Muscle layer of duodenum (tissue), 2 donors: ENCODE measurements at regions not wholly inside any gene's neighbourhood (a gene's known extent, or its start where the extent isn't known, plus 50 kb on each side); places are given as distances from the start of the nearest gene placed in this dataset.

Source experiments
- H3K27ac ChIP-seq: one replicate; pipeline ENCODE4 v1.7.0; 2013; ENCODE audit warnings: mild to moderate bottlenecking, low read length
- H3K27me3 ChIP-seq: one replicate; pipeline ENCODE4 v1.7.0; 2013; ENCODE audit warnings: low read depth, mild to moderate bottlenecking, control low read depth, low read length
- H3K36me3 ChIP-seq, 2 donors: one replicate each; pipeline ENCODE4 v1.7.0; 2013; ENCODE audit warnings: low read length in 2 of 2, control low read depth in 1 of 2, mild to moderate bottlenecking in 1 of 2; ENCODE audit not compliant: insufficient read depth in 2 of 2, control insufficient read depth in 1 of 2
- H3K4me1 ChIP-seq, 2 donors: one replicate each; pipeline ENCODE4 v1.7.0; 2013; ENCODE audit warnings: low read length in 2 of 2, mild to moderate bottlenecking in 2 of 2, control low read depth in 1 of 2, moderate library complexity in 1 of 2; ENCODE audit not compliant: insufficient read depth in 2 of 2, control insufficient read depth in 1 of 2
- H3K4me3 ChIP-seq, 2 donors: one replicate each; pipeline ENCODE4 v1.7.0; 2013; ENCODE audit warnings: low read length in 2 of 2, low read depth in 1 of 2, mild to moderate bottlenecking in 1 of 2
- H3K9me3 ChIP-seq, 2 donors: one replicate each; pipeline ENCODE4 v1.7.0; 2013; ENCODE audit warnings: low read length in 2 of 2, control low read depth in 1 of 2, mild to moderate bottlenecking in 1 of 2; ENCODE audit not compliant: control insufficient read depth in 1 of 2
- donor health status: healthy.

DNA sequence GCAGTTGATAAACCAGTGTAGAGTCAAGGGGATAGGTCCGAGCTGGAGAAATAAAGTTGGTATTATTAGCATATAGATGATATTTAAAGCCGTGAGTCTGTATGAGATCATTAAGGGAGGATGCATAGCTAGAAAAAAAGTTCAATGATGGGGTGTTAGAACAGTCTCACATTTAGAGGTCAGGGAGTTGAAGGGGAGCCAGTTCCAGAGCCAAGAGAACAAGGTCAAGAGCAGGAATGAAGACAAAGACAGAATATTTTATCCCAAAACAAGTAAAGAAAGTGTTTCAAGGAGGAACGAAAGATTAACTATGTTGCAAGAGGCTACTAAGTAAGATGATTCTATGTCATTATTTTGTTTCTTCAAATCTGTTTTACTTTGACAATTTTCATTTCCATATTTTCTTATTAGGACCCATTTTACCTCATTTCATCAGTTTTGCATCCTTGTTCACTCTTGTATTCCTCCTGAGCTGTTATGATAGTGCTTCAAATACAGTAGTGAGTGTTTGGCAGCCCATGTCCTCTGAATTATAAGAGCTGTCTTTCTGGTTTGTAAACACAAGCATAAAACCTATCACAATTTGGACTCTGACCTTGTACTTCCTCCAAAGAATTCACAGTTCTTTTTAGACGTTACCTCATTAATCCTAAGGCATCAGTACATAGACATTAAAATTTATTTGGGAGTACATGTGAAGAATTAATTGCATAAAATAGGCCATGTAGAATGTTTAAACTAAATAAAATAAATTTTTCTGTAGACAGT is 695.7 kb upstream of the NECTIN3 start:
- H3K27ac ChIP-seq, result no peak overlapping the region
- H3K27me3 ChIP-seq, result no peaks in the 10 kb centered on the region
- H3K4me1 ChIP-seq, result no peaks in the 10 kb centered on the region
- H3K9me3 ChIP-seq, result no peaks in the 10 kb centered on the region
- H3K4me3 ChIP-seq, result no peak overlapping the region
- H3K36me3 ChIP-seq, result no peaks in the 10 kb centered on the region

DNA sequence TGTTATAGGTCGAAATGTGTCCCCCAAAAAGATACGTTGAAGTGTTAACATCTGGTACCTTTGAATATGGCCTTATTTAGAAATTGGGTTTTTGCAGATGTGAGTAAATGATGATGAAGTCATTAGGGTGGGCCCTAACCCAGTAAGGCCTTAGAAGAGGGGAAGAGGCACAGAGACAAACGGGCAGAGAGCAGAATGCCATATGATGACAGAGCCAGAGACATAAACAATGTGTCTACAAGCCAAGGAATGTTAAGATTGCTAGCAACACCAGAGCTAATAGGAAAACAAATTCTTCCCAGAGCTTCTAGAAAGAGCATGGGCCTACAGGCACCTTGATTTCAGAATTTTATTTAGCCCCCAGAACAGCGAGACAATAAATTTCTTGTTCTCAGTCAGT is 693.1 kb upstream of the NECTIN3 start:
- H3K9me3 ChIP-seq, result no peaks in the 10 kb centered on the region
- H3K4me1 ChIP-seq, result no peaks in the 10 kb centered on the region
- no peak overlapping the region for H3K27ac ChIP-seq
- no peaks in the 10 kb centered on the region for H3K27me3 ChIP-seq
- no peaks in the 10 kb centered on the region for H3K36me3 ChIP-seq
- H3K4me3 ChIP-seq, result no peak overlapping the region

DNA sequence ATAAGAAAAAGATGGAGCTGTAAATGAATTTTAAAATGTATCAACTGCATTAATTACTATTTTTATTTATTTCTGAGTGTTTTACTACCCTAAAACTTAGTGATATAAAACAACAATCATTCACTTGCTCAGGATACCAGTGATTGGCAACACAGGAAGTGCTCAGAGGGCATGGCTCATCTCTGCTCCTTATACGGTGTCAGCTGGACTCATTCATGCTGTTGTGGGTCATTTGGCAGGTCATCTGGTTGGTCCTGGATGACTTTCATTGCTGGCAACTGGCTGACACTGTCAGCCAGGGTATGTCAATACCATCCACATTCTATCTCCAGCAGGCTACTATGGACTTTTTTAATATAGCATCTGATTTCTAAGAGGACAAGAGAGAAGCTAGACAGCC is 689.6 kb upstream of the NECTIN3 start:
- Histone ChIP-seq H3K27ac (no peak overlapping the region), H3K36me3 (no peaks in the 10 kb centered on the region), H3K4me3 (no peak overlapping the region), H3K27me3 (no peaks in the 10 kb centered on the region), H3K9me3 (no peaks in the 10 kb centered on the region), H3K4me1 (no peaks in the 10 kb centered on the region)

DNA sequence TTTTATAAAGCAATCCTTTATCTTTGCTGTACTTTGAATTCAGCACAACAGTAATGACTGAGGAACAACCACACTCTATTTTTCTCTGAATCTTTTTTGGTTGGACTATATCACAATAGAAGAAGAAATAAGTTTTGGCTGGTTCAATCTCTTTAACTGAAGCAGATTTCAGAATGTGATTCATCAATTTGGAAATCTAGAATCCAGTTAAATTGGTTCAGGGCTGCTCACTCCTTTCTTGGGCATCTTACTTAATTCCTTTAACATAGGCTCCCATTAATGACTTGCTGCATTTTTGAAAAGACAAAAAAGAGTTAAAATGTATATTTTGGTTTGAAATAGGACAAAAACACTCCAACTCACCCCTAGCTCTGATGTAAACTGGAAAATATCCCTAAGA is 688.3 kb upstream of the NECTIN3 start:
- H3K27me3 ChIP-seq, result no peaks in the 10 kb centered on the region
- no peaks in the 10 kb centered on the region for H3K4me1 ChIP-seq
- no peaks in the 10 kb centered on the region for H3K9me3 ChIP-seq
- no peak overlapping the region for H3K4me3 ChIP-seq
- H3K36me3 ChIP-seq, result no peaks in the 10 kb centered on the region
- no peak overlapping the region for H3K27ac ChIP-seq

DNA sequence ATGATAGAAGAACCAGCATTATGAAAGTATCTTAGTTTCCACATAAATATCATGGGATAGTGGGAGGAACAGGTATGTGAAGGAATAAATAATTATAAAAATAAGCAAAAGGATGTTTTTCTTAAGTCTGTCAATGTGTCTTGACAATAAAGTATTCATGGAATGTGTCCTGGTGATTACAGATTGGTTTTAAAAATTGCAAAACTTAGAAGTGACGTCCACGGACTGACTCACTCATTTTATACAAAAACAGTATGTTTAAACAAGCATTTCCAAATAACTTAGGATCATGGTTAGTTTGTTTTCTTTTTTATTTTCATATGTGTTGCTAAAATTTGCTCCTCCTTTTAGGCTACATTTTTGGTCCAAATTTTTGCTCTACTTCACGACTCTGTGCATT is 687.0 kb upstream of the NECTIN3 start:
- H3K4me3 ChIP-seq, result no peak overlapping the region
- H3K9me3 ChIP-seq, result no peaks in the 10 kb centered on the region
- no peaks in the 10 kb centered on the region for H3K27me3 ChIP-seq
- no peaks in the 10 kb centered on the region for H3K4me1 ChIP-seq
- no peaks in the 10 kb centered on the region for H3K36me3 ChIP-seq
- no peak overlapping the region for H3K27ac ChIP-seq

DNA sequence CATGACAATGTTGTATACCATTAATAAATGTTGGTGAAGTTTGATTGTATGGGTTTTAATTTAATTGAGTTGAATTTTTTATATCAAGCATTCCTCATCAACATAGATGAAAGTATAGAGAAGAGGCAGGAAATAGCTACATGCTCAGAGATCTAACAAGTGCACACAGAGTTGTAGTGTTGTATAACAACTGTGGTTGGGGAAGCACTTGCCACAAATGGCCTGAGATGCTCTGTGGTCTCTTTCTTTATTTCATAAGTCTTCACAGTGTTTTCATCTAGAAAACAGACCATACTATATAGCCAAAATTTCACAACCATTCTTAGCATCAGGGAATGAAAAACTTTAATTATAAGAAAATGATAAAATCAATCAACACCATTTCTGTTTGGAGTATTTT is 682.6 kb upstream of the NECTIN3 start:
- Histone ChIP-seq H3K4me3 (no peak overlapping the region), H3K4me1 (no peaks in the 10 kb centered on the region), H3K27ac (no peak overlapping the region), H3K9me3 (no peaks in the 10 kb centered on the region), H3K36me3 (no peaks in the 10 kb centered on the region), H3K27me3 (no peaks in the 10 kb centered on the region)

DNA sequence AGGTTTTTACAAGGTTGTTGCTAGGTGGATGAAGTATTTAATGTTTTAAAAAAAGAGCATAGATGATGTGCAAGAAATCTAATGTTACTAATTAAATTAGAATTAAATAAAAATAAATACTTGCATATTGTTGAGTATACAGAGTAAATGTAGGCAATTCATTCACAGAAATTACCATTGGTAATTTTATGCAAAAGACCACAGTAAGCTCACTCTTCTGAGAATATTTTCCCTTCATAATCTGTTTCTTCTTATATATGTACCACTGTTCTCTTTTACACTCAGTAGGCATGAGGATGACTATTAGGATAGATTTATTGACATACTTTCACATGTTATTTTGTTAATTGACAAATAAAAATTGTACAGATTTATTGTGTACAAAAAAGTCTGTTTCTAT is 681.2 kb upstream of the NECTIN3 start:
- Histone ChIP-seq H3K9me3 (no peaks in the 10 kb centered on the region), H3K27ac (no peak overlapping the region), H3K4me3 (no peak overlapping the region), H3K36me3 (no peaks in the 10 kb centered on the region), H3K27me3 (no peaks in the 10 kb centered on the region), H3K4me1 (no peaks in the 10 kb centered on the region)

DNA sequence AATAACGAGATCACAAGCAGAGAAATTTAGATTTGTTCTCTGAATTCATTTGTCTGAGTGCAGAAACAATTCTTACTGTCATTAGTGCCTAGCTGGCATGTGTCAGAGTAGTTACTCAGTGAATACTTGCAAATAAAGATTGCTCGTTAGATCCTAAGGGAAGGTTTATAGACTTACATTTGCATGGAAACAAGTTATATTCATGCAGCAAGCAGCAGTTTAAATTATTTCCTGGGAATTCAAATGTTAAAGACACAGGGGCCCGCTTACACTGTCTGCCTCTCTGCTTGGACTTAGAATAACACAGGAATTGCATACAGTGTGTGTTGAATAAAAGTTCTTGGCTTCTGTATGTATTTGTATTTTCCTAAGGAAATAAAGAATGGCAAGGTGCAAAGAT is 680.6 kb upstream of the NECTIN3 start:
- no peaks in the 10 kb centered on the region for H3K4me1 ChIP-seq
- H3K36me3 ChIP-seq, result no peaks in the 10 kb centered on the region
- no peaks in the 10 kb centered on the region for H3K27me3 ChIP-seq
- no peak overlapping the region for H3K4me3 ChIP-seq
- H3K27ac ChIP-seq, result no peak overlapping the region
- no peaks in the 10 kb centered on the region for H3K9me3 ChIP-seq

DNA sequence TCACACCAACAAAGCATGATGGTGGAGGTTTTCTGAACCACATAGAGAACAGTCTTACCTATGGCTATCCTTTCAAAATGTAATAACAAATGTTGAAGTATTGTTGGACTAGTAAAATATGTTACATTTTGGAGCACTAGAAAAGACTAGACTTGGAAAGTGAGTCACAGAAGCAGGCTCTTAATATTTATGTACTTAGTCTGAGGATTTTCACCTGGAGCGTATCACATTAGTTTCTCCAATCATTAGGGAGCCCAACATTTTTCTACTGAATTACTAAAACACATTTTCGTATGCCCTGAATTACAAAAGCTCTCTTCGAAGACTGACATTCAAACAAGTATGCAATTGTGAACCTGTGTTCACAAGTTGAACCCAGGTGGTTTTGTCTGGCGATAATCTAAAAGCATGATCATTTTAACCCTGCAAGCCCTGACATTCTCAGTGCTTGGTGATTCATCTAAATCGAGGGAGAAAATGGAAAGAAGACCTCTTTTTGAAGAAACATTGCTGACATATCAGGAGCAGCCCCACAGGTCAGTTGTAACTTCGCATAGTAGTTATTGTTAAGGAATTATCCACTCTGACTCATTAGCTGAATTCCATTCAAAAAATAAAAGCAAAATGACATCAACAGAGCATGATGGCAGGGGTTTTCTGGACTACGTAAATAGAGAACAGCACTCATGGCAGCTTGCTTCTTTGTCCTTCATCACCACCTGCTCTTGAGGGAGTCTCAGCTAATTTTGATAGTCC is 679.8 kb upstream of the NECTIN3 start:
- no peak overlapping the region for H3K27ac ChIP-seq
- no peaks in the 10 kb centered on the region for H3K36me3 ChIP-seq
- no peak overlapping the region for H3K4me3 ChIP-seq
- H3K27me3 ChIP-seq, result no peaks in the 10 kb centered on the region
- no peaks in the 10 kb centered on the region for H3K9me3 ChIP-seq
- H3K4me1 ChIP-seq, result no peaks in the 10 kb centered on the region

DNA sequence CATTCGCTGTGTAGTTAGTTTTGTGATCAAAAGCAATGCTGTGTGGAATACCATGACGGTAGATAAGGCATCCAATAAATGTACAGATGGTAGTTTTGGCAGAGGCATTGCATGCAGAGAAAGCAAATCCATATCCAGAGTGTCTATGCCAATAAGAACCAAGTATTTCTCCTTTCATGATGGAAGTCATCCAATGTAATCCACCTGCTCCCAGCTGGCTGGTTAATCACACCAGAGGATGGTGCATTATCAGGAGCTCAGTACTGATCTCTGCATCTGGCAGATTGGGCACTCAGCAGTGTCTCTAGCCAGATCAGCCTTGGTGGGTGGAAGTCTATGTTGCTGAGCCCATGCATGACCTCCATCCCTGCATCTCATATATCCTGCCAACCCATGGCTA is 677.7 kb upstream of the NECTIN3 start:
- H3K27ac ChIP-seq, result no peak overlapping the region
- H3K4me1 ChIP-seq, result no peaks in the 10 kb centered on the region
- H3K9me3 ChIP-seq, result no peaks in the 10 kb centered on the region
- no peaks in the 10 kb centered on the region for H3K36me3 ChIP-seq
- no peaks in the 10 kb centered on the region for H3K27me3 ChIP-seq
- no peak overlapping the region for H3K4me3 ChIP-seq

DNA sequence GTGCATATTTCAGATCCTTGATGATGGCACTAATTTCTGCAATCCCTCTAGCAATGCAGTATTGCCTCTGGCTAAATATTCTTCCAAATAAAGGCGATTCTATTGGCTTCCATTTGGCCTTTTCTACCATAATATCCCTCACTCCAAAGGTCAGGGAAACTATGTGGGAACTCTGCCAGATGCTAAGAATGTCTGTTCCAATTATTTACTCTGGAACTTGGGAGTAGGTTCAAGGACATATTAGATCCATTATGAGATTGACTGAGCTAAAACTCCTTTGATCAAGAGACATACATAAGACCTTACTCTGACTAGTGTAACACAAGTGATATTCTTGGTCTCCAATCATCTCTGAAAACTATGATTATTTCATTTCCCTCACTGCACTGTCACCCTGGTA is 674.5 kb upstream of the NECTIN3 start:
- no peaks in the 10 kb centered on the region for H3K4me1 ChIP-seq
- no peak overlapping the region for H3K27ac ChIP-seq
- no peak overlapping the region for H3K4me3 ChIP-seq
- no peaks in the 10 kb centered on the region for H3K9me3 ChIP-seq
- no peaks in the 10 kb centered on the region for H3K36me3 ChIP-seq
- no peaks in the 10 kb centered on the region for H3K27me3 ChIP-seq

DNA sequence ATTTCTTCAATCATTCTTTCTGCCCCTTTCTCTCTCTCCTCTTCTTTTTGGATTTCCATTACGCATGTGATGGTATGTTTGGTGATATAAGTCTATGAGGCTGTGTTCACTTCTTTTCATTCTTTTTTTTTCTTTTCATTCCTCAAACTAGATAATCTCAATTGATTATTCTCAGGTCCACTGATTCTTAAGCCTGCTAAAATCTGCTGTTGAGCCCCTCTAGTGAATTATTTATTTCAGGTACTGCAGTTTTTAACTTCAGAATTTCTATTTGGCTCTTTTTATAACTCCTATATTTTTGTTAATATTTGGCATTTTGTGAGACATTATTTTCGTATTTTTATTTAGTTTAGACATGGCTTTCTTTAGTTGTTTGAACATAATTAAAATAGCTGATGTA is 671.3 kb upstream of the NECTIN3 start:
- H3K27me3 ChIP-seq, result no peaks in the 10 kb centered on the region
- H3K27ac ChIP-seq, result no peak overlapping the region
- H3K4me3 ChIP-seq, result no peak overlapping the region
- no peaks in the 10 kb centered on the region for H3K4me1 ChIP-seq
- no peaks in the 10 kb centered on the region for H3K9me3 ChIP-seq
- H3K36me3 ChIP-seq, result no peaks in the 10 kb centered on the region
